ENCODE measurements at regions not wholly inside any gene's neighbourhood (a gene's known extent, or its start where the extent isn't known, plus 50 kb on each side); places are given as distances from the start of the nearest gene placed in this dataset.

GRCh38 chr6:14453712-14454472, 336.3 kb downstream of the CD83 start:
- BruUV-seq (replicated peaks), result no TSS peak
- H3K4me3 Mint-ChIP-seq (ENCODE audit: unreplicated experiment), result no peak overlapping the region
- no peak overlapping the region for H3K27ac Mint-ChIP-seq (ENCODE audit: unreplicated experiment)

GRCh38 chr6:14454473-14454775, 336.9 kb downstream of the CD83 start:
- H3K9me3 ChIP-seq, result no peaks in the 10 kb centered on the region
- Mint-ChIP-seq H3K36me3 (ENCODE audit: insufficient read depth, unreplicated experiment) (no peaks in the 10 kb centered on the region), H3K9me3 (ENCODE audit: unreplicated experiment) (no peaks in the 10 kb centered on the region), H3K4me3 (ENCODE audit: unreplicated experiment) (no peak overlapping the region), H3K27ac (ENCODE audit: unreplicated experiment) (no peak overlapping the region), H3K4me1 (ENCODE audit: low read depth, unreplicated experiment) (peaks cover 2% of the 10 kb centered on the region), H3K27me3 (ENCODE audit: insufficient read depth, unreplicated experiment) (no peaks in the 10 kb centered on the region)
- CTCF ChIA-PET, result no interaction called here
- H3K27me3 ChIP-seq (replicated peaks; ENCODE audit: control insufficient read depth, insufficient read depth, low read length), result no peaks in the 10 kb centered on the region
- TF ChIP-seq CTCF (IDR thresholded peaks at IDR 0.05; ENCODE audit: insufficient read depth in 1 of 2, low read depth in 1 of 2, low read length in 1 of 2, severe bottlenecking in 1 of 2, unreplicated experiment in 1 of 2), result no peak
- no peak for DNase-seq
- no peak overlapping the region for H3K4me3 ChIP-seq (ENCODE audit: low read depth, low read length)
- no peaks in the 10 kb centered on the region for H3K4me1 ChIP-seq
- no TSS peak for BruUV-seq (replicated peaks)
- POLR2A ChIA-PET, result no interaction called here
- intact Hi-C loops (cut with micrococcal nuclease; ENCODE audit: unreplicated experiment), result no loop called here
- H3K36me3 ChIP-seq (ENCODE audit: control insufficient read depth, insufficient read depth, low read length), result no peaks in the 10 kb centered on the region

More at GRCh38 chr6:14453712-14454472, 336.3 kb downstream of the CD83 start:
- no peaks in the 10 kb centered on the region for H3K36me3 Mint-ChIP-seq (ENCODE audit: insufficient read depth, unreplicated experiment)
- ChIA-PET CTCF (no interaction called here), POLR2A (no interaction called here)
- no peak for TF ChIP-seq CTCF (IDR thresholded peaks at IDR 0.05; ENCODE audit: insufficient read depth in 1 of 2, low read depth in 1 of 2, low read length in 1 of 2, severe bottlenecking in 1 of 2, unreplicated experiment in 1 of 2)
- intact Hi-C loops (cut with micrococcal nuclease; ENCODE audit: unreplicated experiment), result no loop called here
- Histone ChIP-seq H3K36me3 (ENCODE audit: control insufficient read depth, insufficient read depth, low read length) (no peaks in the 10 kb centered on the region), H3K4me3 (ENCODE audit: low read depth, low read length) (no peak overlapping the region), H3K4me1 (no peaks in the 10 kb centered on the region), H3K9me3 (no peaks in the 10 kb centered on the region), H3K27me3 (replicated peaks; ENCODE audit: control insufficient read depth, insufficient read depth, low read length) (no peaks in the 10 kb centered on the region)
- peaks cover 5% of the 10 kb centered on the region for H3K4me1 Mint-ChIP-seq (ENCODE audit: low read depth, unreplicated experiment)
- H3K9me3 Mint-ChIP-seq (ENCODE audit: unreplicated experiment), result no peaks in the 10 kb centered on the region
- no peak for DNase-seq
- H3K27me3 Mint-ChIP-seq (ENCODE audit: insufficient read depth, unreplicated experiment), result no peaks in the 10 kb centered on the region

GRCh38 chr6:14455427-14455826, 337.9 kb downstream of the CD83 start:
- no peak for DNase-seq
- H3K4me3 Mint-ChIP-seq (ENCODE audit: unreplicated experiment), result no peak overlapping the region
- POLR2A ChIA-PET, result no interaction called here
- Histone ChIP-seq H3K36me3 (ENCODE audit: control insufficient read depth, insufficient read depth, low read length) (no peaks in the 10 kb centered on the region), H3K27me3 (replicated peaks; ENCODE audit: control insufficient read depth, insufficient read depth, low read length) (no peaks in the 10 kb centered on the region), H3K4me1 (no peaks in the 10 kb centered on the region), H3K4me3 (ENCODE audit: low read depth, low read length) (no peak overlapping the region), H3K9me3 (no peaks in the 10 kb centered on the region)
- CTCF ChIA-PET, result no interaction called here
- no peaks in the 10 kb centered on the region for H3K4me1 Mint-ChIP-seq (ENCODE audit: low read depth, unreplicated experiment)
- H3K9me3 Mint-ChIP-seq (ENCODE audit: unreplicated experiment), result no peaks in the 10 kb centered on the region
- BruUV-seq (replicated peaks), result no TSS peak
- H3K36me3 Mint-ChIP-seq (ENCODE audit: insufficient read depth, unreplicated experiment), result no peaks in the 10 kb centered on the region
- TF ChIP-seq CTCF (IDR thresholded peaks at IDR 0.05; ENCODE audit: insufficient read depth in 1 of 2, low read depth in 1 of 2, low read length in 1 of 2, severe bottlenecking in 1 of 2, unreplicated experiment in 1 of 2), result no peak
- no peaks in the 10 kb centered on the region for H3K27me3 Mint-ChIP-seq (ENCODE audit: insufficient read depth, unreplicated experiment)
- intact Hi-C loops (cut with micrococcal nuclease; ENCODE audit: unreplicated experiment), result no loop called here
- no peak overlapping the region for H3K27ac Mint-ChIP-seq (ENCODE audit: unreplicated experiment)

Measured in Caco-2 (cell line).